Endodermal cell (in vitro differentiated cells): ENCODE measurements at regions not wholly inside any gene's neighbourhood (a gene's known extent, or its start where the extent isn't known, plus 50 kb on each side); places are given as distances from the start of the nearest gene placed in this dataset.

ENCODE experiments used
- DNase-seq: peaks from one replicate; pipeline ENCODE4 v3.0.0-alpha.2; 2017
- H3K27ac ChIP-seq: 2 replicates; pipeline ENCODE4 v1.5.1; 2013; ENCODE audit warnings: mild to moderate bottlenecking, low read depth, low read length, moderate library complexity
- H3K27me3 ChIP-seq: 2 replicates; pipeline ENCODE4 v1.6.1; 2013; ENCODE audit warnings: mild to moderate bottlenecking, low read length, moderate library complexity; ENCODE audit not compliant: insufficient read depth, control insufficient read depth, poor library complexity, severe bottlenecking
- H3K36me3 ChIP-seq: 2 replicates; pipeline ENCODE4 v1.7.0; 2013; ENCODE audit warnings: mild to moderate bottlenecking, low read length, moderate library complexity; ENCODE audit not compliant: control insufficient read depth, insufficient read depth
- H3K4me1 ChIP-seq: one replicate; pipeline ENCODE4 v1.7.0; 2013; ENCODE audit warnings: low read length; ENCODE audit not compliant: control insufficient read depth, insufficient read depth
- H3K4me3 ChIP-seq: 2 replicates; pipeline ENCODE4 v1.5.1; 2013; ENCODE audit warnings: mild to moderate bottlenecking, low read length, moderate library complexity
- H3K9ac ChIP-seq: 2 replicates; pipeline ENCODE4 v1.6.1; 2013; ENCODE audit warnings: mild to moderate bottlenecking, low read length, moderate library complexity; ENCODE audit not compliant: poor library complexity, severe bottlenecking; ENCODE audit errors: extremely low read depth
- H3K9me3 ChIP-seq: 2 replicates; pipeline ENCODE4 v1.6.1; 2013; ENCODE audit warnings: mild to moderate bottlenecking, low read length, moderate library complexity; ENCODE audit not compliant: control insufficient read depth
- H3K27ac Mint-ChIP-seq: 2 replicates; pipeline ENCODE4 v1.8.0; 2020; ENCODE audit warnings: mixed read lengths
- H3K27me3 Mint-ChIP-seq: 2 replicates; pipeline ENCODE4 v1.8.0; 2021; ENCODE audit warnings: mild to moderate bottlenecking, mixed read lengths; ENCODE audit not compliant: insufficient read depth
- H3K36me3 Mint-ChIP-seq: 2 replicates; pipeline ENCODE4 v1.8.0; 2020; ENCODE audit warnings: low read depth, mixed read lengths
- H3K4me1 Mint-ChIP-seq: 2 replicates; pipeline ENCODE4 v1.8.0; 2020; ENCODE audit warnings: mixed read lengths
- H3K4me3 Mint-ChIP-seq: 2 replicates; pipeline ENCODE4 v1.8.0; 2020; ENCODE audit warnings: mild to moderate bottlenecking, moderate library complexity, mixed read lengths
- H3K9me3 Mint-ChIP-seq: 2 replicates; pipeline ENCODE4 v1.8.0; 2020; ENCODE audit warnings: mild to moderate bottlenecking, mixed read lengths
- WGBS, 2 experiments: methylation state at CpG; one replicate each; pipeline versions ENCODE4 v1.1.5 to v1.1.7; 2013; ENCODE audit warnings: missing lambda C conversion rate in 2 of 2, mixed read lengths in 1 of 2; ENCODE audit not compliant: insufficient coverage in 1 of 2, insufficient read length in 1 of 2; 5-methylcytosine and 5-hydroxymethylcytosine counted together
- TF ChIP-seq, protein P1 (sequence below): fragments of 200-600 bp; sonication (generic); conservative IDR thresholded peaks from 2 replicates; pipeline ENCODE4 v1.5.0; 2021; ENCODE audit warnings: antibody characterized with exemption, mild to moderate bottlenecking

DNA sequence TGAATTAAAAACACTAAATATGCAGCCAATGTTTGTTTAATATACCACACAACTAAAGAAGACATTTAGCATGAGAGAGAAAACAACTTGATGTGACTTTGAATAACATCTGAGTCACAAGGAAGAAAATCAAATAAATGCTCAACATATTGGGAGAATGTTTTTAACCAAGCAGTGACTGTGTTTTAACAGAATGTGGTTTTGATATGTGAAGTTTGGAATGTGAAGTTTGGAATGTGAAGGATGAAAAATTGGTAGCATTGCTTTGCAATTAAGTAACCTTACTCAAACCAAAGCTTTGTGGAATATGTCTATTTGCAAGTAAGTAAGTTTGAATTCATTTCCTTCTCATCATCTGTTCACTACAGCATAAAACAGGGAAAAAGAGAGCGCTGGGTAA lies 128.2 kb upstream of the DNAJC10 start:
- Histone ChIP-seq H3K9me3 (no peaks in the 10 kb centered on the region), H3K4me1 (peaks cover 3% of the 10 kb centered on the region), H3K9ac (no peak overlapping the region), H3K4me3 (no peak overlapping the region), H3K27ac (no peak overlapping the region), H3K27me3 (no peaks in the 10 kb centered on the region), H3K36me3 (no peaks in the 10 kb centered on the region)
- WGBS, 2 experiments = 80 to 100% methylated on average over 1 of the region's 1 CpG
- no peak for DNase-seq
- TF ChIP-seq, protein P1, sequence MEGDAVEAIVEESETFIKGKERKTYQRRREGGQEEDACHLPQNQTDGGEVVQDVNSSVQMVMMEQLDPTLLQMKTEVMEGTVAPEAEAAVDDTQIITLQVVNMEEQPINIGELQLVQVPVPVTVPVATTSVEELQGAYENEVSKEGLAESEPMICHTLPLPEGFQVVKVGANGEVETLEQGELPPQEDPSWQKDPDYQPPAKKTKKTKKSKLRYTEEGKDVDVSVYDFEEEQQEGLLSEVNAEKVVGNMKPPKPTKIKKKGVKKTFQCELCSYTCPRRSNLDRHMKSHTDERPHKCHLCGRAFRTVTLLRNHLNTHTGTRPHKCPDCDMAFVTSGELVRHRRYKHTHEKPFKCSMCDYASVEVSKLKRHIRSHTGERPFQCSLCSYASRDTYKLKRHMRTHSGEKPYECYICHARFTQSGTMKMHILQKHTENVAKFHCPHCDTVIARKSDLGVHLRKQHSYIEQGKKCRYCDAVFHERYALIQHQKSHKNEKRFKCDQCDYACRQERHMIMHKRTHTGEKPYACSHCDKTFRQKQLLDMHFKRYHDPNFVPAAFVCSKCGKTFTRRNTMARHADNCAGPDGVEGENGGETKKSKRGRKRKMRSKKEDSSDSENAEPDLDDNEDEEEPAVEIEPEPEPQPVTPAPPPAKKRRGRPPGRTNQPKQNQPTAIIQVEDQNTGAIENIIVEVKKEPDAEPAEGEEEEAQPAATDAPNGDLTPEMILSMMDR = no peak
- Mint-ChIP-seq H3K9me3 (no peaks in the 10 kb centered on the region), H3K4me1 (peaks cover 9% of the 10 kb centered on the region), H3K36me3 (no peaks in the 10 kb centered on the region), H3K4me3 (no peak overlapping the region), H3K27me3 (no peaks in the 10 kb centered on the region), H3K27ac (no peak overlapping the region)

DNA sequence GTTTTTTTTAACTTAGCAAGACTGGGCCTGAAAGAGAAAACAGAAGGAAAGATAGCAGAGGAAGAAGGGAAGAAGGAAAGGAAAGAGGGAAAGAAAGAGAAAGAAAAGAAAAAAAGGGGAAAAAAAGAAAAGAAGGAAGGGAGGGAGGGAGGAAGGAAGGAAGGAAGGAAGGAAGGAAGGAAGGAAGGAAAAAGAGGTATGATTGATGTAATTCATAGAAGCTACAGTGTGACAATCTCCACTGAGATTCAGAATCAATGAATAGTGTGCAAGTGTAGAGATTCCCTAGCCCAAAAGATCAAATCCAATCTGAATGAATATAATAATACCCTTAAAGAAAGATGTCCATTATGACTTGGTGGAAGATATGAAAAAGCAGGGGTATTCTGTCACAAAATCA lies 126.9 kb upstream of the DNAJC10 start:
- Histone ChIP-seq H3K4me3 (no peak overlapping the region), H3K27ac (no peak overlapping the region), H3K4me1 (no peaks in the 10 kb centered on the region), H3K9me3 (no peaks in the 10 kb centered on the region), H3K27me3 (no peaks in the 10 kb centered on the region), H3K36me3 (no peaks in the 10 kb centered on the region), H3K9ac (no peak overlapping the region)
- no peak for DNase-seq
- no peak overlapping the region for H3K4me3 Mint-ChIP-seq
- no peak overlapping the region for H3K27ac Mint-ChIP-seq
- no peaks in the 10 kb centered on the region for H3K36me3 Mint-ChIP-seq
- peaks cover 9% of the 10 kb centered on the region for H3K4me1 Mint-ChIP-seq
- H3K27me3 Mint-ChIP-seq = no peaks in the 10 kb centered on the region
- no peaks in the 10 kb centered on the region for H3K9me3 Mint-ChIP-seq
- TF ChIP-seq, protein P1 = no peak

DNA sequence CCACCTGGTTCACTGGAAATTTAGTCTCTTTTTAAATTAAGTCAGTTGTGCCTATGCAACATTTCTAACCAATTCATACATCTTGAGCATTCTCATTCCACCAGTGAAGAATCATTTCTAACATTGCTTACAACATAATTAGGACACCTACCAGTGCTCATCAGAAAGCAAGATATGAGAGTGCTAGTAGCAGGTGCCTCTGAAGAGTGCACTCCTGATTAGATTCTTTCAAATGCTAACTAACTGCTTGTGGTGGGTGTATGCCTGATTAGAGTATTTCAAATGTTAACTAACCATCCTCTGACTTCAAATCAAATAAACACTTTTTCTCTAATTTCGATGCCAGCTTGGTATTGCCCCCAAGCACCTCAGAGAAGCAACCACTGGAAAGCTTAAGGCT lies 124.3 kb upstream of the DNAJC10 start:
- Mint-ChIP-seq H3K9me3 (no peaks in the 10 kb centered on the region), H3K27ac (no peak overlapping the region), H3K36me3 (no peaks in the 10 kb centered on the region), H3K4me1 (peaks cover 9% of the 10 kb centered on the region), H3K27me3 (peaks cover 3% of the 10 kb centered on the region), H3K4me3 (no peak overlapping the region)
- no peak overlapping the region for H3K27ac ChIP-seq
- H3K4me3 ChIP-seq = no peak overlapping the region
- DNase-seq = no peak
- no peaks in the 10 kb centered on the region for H3K27me3 ChIP-seq
- H3K9me3 ChIP-seq = no peaks in the 10 kb centered on the region
- TF ChIP-seq, protein P1 = no peak
- H3K9ac ChIP-seq = no peak overlapping the region
- H3K36me3 ChIP-seq = no peaks in the 10 kb centered on the region
- WGBS, 2 experiments = 58% methylated on average over 1 of the region's 1 CpG; no CpG with 5 or more reads in 1 of the 2 experiments
- no peaks in the 10 kb centered on the region for H3K4me1 ChIP-seq
